ENCODE measurements at regions not wholly inside any gene's neighbourhood (a gene's known extent, or its start where the extent isn't known, plus 50 kb on each side); places are given as distances from the start of the nearest gene placed in this dataset.
"Not testable (repeated sequence)": the region's sequence is repeated elsewhere in the genome, so short reads cannot be mapped to it uniquely, and the experiment has no call there.

- no peak for DNase-seq (ENCODE audit: low spot score)
- no peak for TF ChIP-seq CTCF (IDR thresholded peaks at IDR 0.05; ENCODE audit: extremely low read depth, missing control alignments)
These were observed 103.1 kb upstream of the IRX4 start for GRCh38 chr5:1985781-1986180.

DNA sequence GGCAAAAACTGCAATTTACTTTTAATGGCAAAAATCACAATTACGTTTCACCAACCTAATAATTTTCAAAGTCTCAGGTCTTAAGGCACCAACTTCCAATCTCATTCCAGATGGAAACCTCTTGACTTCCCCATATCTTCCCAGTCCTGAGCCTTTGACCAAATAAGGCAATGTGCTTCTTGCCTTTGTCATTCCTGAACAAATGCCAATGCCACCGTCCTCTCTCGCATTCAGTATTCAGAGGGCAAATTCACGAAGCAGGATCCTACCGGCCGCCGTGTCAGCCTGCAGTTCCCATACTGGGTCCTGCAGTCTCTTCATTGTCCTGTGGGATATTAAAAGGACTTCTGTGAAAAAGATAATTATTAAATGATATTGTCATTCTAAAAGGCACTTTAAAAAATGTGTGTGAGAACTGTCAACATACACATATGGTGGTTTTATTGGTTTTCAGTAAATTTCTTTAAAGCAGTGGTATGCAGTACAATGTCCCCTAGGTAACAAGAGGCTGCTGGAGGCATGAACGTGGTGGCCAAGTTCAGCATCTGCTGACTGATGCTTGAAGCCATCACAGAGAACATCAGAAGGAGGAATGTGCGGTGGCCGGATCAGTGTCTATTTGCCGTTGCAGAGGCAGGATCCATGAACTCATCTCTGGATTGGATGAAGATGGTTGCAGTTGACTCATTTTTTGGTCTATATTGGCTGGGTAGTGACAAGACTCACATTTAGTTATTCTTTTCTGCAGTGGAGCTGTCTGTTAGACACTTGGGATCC is 101.4 kb upstream of the IRX4 start:
- DNase-seq (ENCODE audit: low spot score): no peak
- no peak for TF ChIP-seq CTCF (IDR thresholded peaks at IDR 0.05; ENCODE audit: extremely low read depth, missing control alignments)

- no peak for TF ChIP-seq CTCF (IDR thresholded peaks at IDR 0.05; ENCODE audit: extremely low read depth, missing control alignments)
- DNase-seq (ENCODE audit: low spot score): no peak
These were observed 100.7 kb upstream of the IRX4 start for GRCh38 chr5:1983401-1983800.

- not testable (repeated sequence) for DNase-seq (ENCODE audit: low spot score)
These were observed 99.8 kb upstream of the IRX4 start for GRCh38 chr5:1982561-1982960.

DNA sequence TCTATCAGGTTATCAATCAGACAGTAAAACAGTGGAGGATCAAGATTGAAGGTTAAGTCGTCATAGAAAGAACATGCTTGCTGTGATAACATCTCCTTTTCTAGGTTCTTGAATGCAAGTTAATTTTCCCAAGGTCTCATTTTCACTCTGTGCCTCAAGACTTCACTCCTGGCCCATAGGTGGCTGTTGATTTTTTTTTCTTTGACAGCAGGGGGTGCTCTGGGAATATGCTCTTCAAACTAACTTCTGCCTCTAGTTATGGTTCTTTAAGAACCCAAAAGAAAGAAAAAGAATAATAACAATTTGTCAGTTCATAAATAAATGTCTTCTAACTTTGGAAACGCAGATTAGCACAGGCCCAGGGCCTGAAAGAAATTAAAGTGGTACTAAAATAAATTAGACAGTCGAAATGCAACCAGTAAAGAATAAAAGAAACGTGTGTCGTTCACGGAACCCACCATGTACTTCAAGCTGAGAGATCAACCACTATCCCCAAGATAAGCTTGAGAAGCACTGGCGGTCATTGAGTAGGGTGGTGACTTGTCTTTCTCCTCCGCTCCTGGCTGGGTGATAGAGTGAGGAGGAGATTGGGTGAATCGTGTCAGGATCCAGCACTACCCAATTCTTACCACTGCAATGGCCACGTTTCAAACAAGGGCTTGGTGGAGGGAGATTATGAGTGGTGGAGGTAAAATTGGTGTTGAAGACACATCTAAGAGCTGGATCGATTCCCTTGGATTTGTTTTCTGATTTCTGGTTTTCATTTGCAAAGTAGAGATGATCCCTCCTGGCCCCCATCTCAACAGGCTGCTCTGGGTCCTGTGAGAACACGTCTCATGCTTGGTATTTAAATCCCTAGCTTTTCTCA is 93.4 kb upstream of the IRX4 start:
- no peak for TF ChIP-seq CTCF (IDR thresholded peaks at IDR 0.05; ENCODE audit: extremely low read depth, missing control alignments)
- no peak for DNase-seq (ENCODE audit: low spot score)

DNA sequence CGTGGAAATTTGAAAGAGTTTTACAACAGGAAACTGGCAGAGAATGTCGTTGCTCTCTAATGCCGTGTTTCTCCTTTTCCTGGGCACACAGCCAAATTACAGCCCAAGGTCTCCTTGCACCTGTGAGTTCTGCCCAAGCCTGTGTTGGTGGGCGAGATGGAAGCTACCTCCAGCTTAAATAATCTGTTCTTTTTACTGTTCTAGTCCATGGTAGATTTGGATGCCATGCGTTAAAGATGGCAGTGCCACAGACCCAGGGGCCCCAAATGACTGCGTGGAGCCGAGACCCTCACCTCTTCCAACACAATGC is 92.6 kb upstream of the IRX4 start:
- no peak for DNase-seq (ENCODE audit: low spot score)
- no peak for TF ChIP-seq CTCF (IDR thresholded peaks at IDR 0.05; ENCODE audit: extremely low read depth, missing control alignments)

- no peak for TF ChIP-seq CTCF (IDR thresholded peaks at IDR 0.05; ENCODE audit: extremely low read depth, missing control alignments)
- DNase-seq (ENCODE audit: low spot score): no peak
These were observed 92.0 kb upstream of the IRX4 start for GRCh38 chr5:1974501-1975405.

All from GM20000 (cell line).